HG03135 (cell line): ENCODE measurements at regions not wholly inside any gene's neighbourhood (a gene's known extent, or its start where the extent isn't known, plus 50 kb on each side); places are given as distances from the start of the nearest gene placed in this dataset.

ENCODE experiments used
- ATAC-seq: cut with Tn5 transposase; IDR thresholded peaks from one replicate; pipeline ENCODE4 v1.9.1; 2021; ENCODE audit warnings: mild to moderate bottlenecking, moderate library complexity; ENCODE audit not compliant: unreplicated experiment

DNA sequence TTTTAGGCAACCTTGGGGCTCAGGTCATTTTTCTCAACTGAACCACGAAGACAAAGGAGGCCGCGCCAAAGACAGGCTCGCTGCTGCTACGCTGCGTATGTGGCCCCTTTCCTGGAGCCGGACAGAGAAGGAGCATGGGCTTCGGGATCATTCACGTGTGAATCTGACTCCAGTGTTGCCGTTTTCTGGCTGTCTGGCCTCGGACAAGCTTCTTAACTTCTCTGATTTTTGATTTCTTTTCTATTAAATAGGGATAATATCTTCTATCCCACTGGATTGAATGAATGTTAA is 50.8 kb upstream of the ZNF366 start:
- no peak for ATAC-seq

DNA sequence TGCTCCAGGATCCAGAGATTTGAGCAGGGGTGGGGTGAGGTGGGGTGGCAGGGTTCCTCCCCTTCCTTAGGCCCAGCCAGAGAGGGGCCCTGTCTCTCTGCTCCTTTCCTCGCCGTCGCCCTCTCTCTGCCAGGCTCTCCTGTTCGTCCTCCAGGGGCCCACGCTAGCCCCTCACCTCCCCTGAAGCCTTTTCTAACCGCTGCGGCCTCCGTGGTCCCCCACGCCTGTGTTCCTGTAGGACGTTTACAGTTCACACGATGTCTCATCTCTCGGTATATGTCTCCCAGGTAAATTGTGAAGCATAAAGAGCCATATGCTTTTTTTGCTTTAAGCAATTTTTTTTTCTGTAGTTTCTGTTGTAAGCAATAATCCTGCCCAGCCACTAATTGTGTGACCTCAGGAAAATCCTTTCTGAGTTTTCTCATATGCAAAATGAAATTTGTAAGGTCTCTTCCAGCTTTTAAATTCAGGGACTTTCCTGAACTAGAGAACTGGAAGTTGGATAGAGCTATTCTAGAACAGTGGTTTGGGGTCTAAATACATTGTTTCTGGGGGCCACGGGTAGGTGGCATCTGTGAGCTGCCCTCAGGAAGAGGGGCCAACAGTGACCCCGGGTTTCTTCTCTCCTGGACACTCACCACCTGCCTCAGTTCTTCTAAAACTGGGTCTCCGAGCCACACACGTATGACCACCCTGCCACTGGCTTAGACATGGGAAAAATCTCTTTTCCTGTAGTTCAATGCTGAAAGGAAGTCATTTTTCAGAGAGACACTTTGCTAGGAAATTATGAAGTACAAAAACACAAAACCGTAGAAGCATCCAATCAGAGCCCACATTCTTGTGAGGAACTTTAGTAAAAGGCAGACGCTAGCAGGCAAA is 50.2 kb upstream of the ZNF366 start:
- peak; percentile 28 for ATAC-seq
